ENCODE measurements at regions not wholly inside any gene's neighbourhood (a gene's known extent, or its start where the extent isn't known, plus 50 kb on each side); places are given as distances from the start of the nearest gene placed in this dataset.

DNA sequence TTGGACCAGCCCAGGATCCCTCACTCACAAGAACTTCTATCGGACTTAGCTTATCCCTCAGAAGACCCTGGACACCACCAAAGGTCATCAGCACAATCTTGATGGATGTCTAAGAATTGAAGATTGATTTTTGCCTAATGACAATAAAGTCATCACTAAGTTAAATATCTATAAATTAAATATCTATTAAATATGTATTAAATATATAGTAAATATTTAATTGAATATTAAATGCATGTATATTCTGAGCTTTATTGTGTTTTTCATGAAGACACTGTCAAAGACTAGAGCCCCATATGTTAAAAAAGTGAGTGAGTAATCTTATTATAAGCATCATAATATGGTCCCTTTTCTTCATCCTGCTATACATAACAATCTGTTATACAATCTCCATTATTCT, 751.1 kb downstream of the KCNJ2 start:
- H3K4me1 ChIP-seq (ENCODE audit: control insufficient read depth, insufficient read depth, low read length): no peaks in the 10 kb centered on the region
- BruUV-seq (replicated peaks): no TSS peak
- DNase-seq (ENCODE audit: low read depth, low spot score) (no peak), ATAC-seq (no peak)
- POLR2A ChIA-PET: no interaction called here
- CTCF ChIA-PET: no interaction called here
- in situ Hi-C loops (cut with HindIII; ENCODE audit: low pct_unique_long_range_greater_than_20kb, low sequenced_read_pairs): no loop called here
- H3K27ac ChIP-seq (ENCODE audit: low read length): no peak overlapping the region
- TF ChIP-seq CTCF (IDR thresholded peaks at IDR 0.05) (no peak), SIN3A (IDR thresholded peaks at IDR 0.05; ENCODE audit: borderline replicate concordance, insufficient read depth, low read depth, low read length) (no peak)
- TF ChIP-seq, protein P1, sequence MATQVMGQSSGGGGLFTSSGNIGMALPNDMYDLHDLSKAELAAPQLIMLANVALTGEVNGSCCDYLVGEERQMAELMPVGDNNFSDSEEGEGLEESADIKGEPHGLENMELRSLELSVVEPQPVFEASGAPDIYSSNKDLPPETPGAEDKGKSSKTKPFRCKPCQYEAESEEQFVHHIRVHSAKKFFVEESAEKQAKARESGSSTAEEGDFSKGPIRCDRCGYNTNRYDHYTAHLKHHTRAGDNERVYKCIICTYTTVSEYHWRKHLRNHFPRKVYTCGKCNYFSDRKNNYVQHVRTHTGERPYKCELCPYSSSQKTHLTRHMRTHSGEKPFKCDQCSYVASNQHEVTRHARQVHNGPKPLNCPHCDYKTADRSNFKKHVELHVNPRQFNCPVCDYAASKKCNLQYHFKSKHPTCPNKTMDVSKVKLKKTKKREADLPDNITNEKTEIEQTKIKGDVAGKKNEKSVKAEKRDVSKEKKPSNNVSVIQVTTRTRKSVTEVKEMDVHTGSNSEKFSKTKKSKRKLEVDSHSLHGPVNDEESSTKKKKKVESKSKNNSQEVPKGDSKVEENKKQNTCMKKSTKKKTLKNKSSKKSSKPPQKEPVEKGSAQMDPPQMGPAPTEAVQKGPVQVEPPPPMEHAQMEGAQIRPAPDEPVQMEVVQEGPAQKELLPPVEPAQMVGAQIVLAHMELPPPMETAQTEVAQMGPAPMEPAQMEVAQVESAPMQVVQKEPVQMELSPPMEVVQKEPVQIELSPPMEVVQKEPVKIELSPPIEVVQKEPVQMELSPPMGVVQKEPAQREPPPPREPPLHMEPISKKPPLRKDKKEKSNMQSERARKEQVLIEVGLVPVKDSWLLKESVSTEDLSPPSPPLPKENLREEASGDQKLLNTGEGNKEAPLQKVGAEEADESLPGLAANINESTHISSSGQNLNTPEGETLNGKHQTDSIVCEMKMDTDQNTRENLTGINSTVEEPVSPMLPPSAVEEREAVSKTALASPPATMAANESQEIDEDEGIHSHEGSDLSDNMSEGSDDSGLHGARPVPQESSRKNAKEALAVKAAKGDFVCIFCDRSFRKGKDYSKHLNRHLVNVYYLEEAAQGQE (IDR thresholded peaks at IDR 0.05; ENCODE audit: insufficient read depth in 1 of 2, low read depth in 2 of 2, low read length in 1 of 2): no peak
- H3K27me3 ChIP-seq (ENCODE audit: control insufficient read depth, insufficient read depth, low read length): no peaks in the 10 kb centered on the region
- no peak overlapping the region for H3K4me3 ChIP-seq (ENCODE audit: low read depth in 2 of 2, low read length in 2 of 2)
- no peaks in the 10 kb centered on the region for H3K36me3 ChIP-seq (ENCODE audit: control insufficient read depth, insufficient read depth, low read length)
- no peaks in the 10 kb centered on the region for H3K9me3 ChIP-seq (ENCODE audit: control insufficient read depth, insufficient read depth, low read depth, low read length)
- intact Hi-C loops (cut with micrococcal nuclease; ENCODE audit: unreplicated experiment): no loop called here

- no peaks in the 10 kb centered on the region for H3K9me3 ChIP-seq (ENCODE audit: control insufficient read depth, insufficient read depth, low read depth, low read length)
- no peaks in the 10 kb centered on the region for H3K36me3 ChIP-seq (ENCODE audit: control insufficient read depth, insufficient read depth, low read length)
- no peak overlapping the region for H3K27ac ChIP-seq (ENCODE audit: low read length)
- H3K27me3 ChIP-seq (ENCODE audit: control insufficient read depth, insufficient read depth, low read length): no peaks in the 10 kb centered on the region
- no peaks in the 10 kb centered on the region for H3K4me1 ChIP-seq (ENCODE audit: control insufficient read depth, insufficient read depth, low read length)
- ATAC-seq (no peak), DNase-seq (ENCODE audit: low read depth, low spot score) (no peak)
- TF ChIP-seq CTCF (IDR thresholded peaks at IDR 0.05): no peak
- TF ChIP-seq SIN3A (IDR thresholded peaks at IDR 0.05; ENCODE audit: borderline replicate concordance, insufficient read depth, low read depth, low read length): no peak
- no peak for TF ChIP-seq POLR2AphosphoS5 (IDR thresholded peaks at IDR 0.05; ENCODE audit: low read depth, low read length)
- TF ChIP-seq, protein P1 (IDR thresholded peaks at IDR 0.05; ENCODE audit: insufficient read depth in 1 of 2, low read depth in 2 of 2, low read length in 1 of 2): no peak
- no peak for TF ChIP-seq TCF7L2 (IDR thresholded peaks at IDR 0.05; ENCODE audit: low read depth, low read length)
- H3K4me3 ChIP-seq (ENCODE audit: low read depth in 2 of 2, low read length in 2 of 2): no peak overlapping the region
- in situ Hi-C loops (cut with HindIII; ENCODE audit: low pct_unique_long_range_greater_than_20kb, low sequenced_read_pairs): no loop called here
- intact Hi-C loops (cut with micrococcal nuclease; ENCODE audit: unreplicated experiment): no loop called here
- no TSS peak for BruUV-seq (replicated peaks)
- CTCF ChIA-PET: no interaction called here
- POLR2A ChIA-PET: no interaction called here
Measured at GRCh38 chr17:70922268-70922667, 752.9 kb downstream of the KCNJ2 start.

Measured in Panc1 (cell line).